AG08395 (cell line): ENCODE measurements at regions not wholly inside any gene's neighbourhood (a gene's known extent, or its start where the extent isn't known, plus 50 kb on each side); places are given as distances from the start of the nearest gene placed in this dataset.
A peak's percentile ranks its signal among the peaks of the same experiment; 100 is the strongest.

Experiments used
- DNase-seq: peaks from one replicate; pipeline ENCODE4 v3.0.0; 2012; ENCODE audit warnings: mixed read lengths, low spot score

GRCh38 chr10:59595593-59595992 is 114.1 kb downstream of the SLC16A9 start:
- no peak for DNase-seq

GRCh38 chr10:59593768-59594167 is 115.9 kb downstream of the SLC16A9 start:
- no peak for DNase-seq

- no peak for DNase-seq
These were observed 119.9 kb downstream of the SLC16A9 start for GRCh38 chr10:59589796-59590195.

- no peak for DNase-seq
These were observed 120.9 kb downstream of the SLC16A9 start for GRCh38 chr10:59588791-59589190.

GRCh38 chr10:59587756-59588140 is 121.9 kb downstream of the SLC16A9 start:
- DNase-seq = no peak

DNA sequence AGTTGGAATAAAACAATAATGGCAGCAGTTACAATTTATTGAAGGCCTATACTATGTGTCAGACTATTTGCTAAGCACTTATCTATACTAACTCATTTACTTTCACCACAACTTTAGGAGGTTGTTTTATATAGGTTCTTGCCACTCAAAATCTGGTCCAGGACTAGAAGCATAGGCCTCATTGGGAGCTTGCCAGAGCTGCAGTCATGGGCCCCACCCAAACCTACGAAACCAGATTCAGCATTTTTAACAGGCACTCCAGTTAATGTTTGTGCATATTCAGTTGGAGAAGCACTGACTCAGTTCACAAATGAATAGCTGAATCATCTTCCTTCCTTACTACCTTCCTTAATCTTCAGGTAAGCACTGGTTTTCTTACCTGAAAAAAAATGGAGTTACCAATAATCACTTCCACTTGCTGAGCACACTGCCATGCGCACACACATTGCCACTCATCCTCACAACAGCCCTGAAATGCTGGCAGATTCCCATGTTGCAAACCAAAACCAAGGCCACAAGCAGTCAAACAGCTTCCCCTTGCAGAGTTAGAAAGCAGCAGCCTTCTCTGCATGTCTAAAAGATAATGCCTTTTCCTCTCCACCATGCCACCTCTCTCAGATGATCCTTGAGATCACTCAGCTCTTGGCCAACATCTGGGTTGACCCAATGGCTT is 122.4 kb downstream of the SLC16A9 start:
- DNase-seq = no peak

DNA sequence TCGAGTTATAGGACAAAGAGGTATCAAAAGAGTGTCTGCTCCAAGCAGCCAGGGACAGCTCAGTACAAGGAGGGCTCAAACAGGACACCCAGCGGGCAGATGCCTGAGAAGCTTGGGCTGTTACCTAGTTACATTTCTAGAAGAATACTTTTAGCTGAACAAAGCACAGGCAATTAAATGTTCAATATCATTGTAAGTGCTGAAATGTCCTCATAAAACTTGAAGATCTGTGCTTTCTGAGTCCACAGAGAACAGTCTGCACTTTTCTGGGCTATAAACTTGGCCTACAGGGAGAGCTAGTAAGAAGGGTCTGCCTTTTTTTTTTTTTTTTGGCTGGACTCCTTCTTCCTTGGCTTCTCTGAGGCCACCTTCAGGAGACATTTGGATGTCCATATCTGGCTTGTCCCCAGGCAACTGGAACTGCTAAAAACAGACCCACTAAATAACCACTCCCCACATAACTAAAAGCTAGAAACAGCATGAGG is 123.2 kb downstream of the SLC16A9 start:
- DNase-seq = no peak

DNA sequence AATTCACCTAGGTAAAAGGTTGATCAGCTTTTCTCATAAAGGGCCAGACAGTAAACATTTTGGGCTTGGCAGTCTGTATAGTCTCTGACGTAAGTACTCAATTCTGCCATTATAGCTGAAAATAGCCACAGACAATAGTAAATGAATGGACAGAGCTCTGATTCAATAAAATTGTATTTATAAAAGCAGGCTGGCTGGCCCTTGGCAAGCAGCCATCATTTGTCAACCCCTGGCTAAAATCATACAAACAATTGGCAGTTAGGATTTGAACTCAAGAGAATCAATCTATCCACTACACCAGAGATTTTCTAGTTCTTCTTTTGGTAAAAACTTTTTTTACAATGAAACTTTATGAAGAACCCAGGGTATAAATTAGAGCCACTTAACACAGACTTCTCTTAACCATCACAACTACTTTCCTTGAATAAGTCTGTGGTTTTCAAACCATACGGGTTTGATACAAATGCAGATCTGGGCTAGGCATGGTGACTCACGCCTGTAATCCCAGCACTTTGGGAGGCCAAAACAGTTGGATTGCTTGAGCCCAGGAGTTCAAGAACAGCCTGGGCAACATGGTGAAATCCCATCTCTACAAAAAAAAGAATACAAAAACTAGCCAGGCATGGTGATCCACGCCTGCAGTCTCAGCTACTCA is 124.5 kb downstream of the SLC16A9 start:
- no peak for DNase-seq

GRCh38 chr10:59582780-59583179 is 126.9 kb downstream of the SLC16A9 start:
- no peak for DNase-seq

DNA sequence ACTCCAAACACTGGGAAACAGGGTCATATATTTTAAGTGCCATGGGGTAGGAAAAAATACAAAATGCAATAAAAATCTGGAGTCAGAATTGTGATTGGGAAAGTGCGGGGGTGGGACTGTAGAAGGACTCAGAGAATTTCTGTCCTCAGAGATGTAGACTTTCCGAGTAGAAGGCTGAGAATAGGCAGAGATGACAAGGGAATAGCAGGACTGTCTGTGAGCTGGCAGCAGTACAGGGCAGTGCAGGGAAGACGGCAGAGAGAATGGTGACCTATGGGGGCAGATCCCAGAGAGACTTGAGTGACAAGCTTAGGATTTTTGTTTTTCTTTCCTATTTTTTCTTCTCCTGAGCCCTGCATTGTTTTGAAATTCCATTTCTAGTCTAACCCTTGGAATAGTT is 127.6 kb downstream of the SLC16A9 start:
- DNase-seq = no peak

- DNase-seq = peak; percentile 66
These were observed 129.4 kb downstream of the SLC16A9 start for GRCh38 chr10:59580026-59580863.

DNA sequence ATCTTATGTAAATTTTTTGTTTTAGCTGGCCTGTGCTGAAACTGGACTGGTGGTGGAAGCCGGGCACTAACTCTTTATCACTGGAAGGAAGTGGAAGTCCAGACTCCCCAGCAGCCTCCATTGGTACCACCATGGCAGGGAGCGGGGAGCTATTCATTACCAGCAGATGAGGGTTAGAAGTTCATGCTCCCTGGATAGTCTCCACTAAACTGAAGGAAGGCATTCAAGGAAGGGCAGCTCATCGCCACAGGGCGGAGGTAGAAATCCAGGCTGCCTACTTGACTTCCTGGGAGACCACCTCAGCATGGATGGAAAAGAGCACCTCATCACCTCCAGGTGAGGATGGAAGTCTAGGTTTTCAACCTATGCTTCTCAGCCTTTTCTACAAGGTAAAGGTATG is 130.9 kb downstream of the SLC16A9 start:
- DNase-seq = no peak

- no peak for DNase-seq
These were observed 131.7 kb downstream of the SLC16A9 start for GRCh38 chr10:59577984-59578383.

DNA sequence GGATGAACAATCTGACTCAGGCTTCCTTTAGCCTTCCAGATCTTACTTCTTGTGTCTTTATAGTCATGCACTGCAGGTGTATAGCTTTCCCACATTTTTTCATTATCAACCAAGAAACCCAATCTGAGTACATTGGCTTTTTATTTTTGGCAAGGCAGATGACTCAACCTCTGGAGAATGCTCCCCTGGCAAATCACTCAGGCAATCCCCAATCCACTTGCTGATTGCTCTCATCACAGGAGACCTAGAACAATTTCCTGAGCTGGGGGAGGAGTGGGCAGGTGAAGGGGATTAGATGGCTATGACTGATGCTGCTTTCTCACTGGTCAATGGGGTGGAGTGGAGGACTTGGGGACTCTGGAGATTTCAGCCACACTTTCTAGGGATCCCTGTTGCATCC is 134.4 kb downstream of the SLC16A9 start:
- no peak for DNase-seq

DNA sequence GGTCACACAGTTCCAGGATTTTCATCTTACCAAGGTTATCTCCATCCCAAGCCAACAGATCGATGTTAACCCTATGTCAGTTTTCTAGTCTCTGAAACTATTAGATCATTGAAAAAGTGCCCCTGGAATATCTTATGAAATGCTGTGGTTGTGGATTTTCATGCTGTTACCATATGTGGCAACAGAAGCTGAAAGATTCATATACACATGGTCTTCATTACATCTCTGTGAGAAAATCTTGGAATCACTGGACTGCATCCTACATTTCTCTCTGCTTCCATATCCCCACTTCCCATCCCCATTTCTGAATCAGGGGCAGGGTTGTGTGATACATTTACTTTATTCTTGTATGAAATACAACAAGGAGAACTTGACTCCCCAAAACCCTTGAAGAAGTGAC is 146.1 kb downstream of the SLC16A9 start:
- peak; percentile 38 for DNase-seq

DNA sequence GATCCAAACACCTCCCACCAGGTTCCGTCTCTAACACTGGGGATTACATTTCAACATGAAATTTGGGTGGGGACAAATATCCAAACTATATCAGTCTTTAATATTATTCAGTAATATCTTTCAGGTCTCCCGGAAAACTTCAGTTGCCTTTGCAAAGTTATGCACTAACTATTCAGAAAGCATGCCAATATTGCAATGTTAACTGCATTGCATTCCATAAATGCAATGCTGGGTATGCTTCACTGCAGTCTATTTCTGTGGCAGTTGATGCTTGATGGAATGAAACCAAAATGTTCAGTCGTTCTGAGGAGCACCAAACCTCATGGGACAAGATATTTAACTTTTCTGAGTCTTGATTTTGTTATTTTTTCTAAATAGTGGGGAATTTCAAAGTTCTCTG is 147.5 kb downstream of the SLC16A9 start:
- DNase-seq = no peak

DNA sequence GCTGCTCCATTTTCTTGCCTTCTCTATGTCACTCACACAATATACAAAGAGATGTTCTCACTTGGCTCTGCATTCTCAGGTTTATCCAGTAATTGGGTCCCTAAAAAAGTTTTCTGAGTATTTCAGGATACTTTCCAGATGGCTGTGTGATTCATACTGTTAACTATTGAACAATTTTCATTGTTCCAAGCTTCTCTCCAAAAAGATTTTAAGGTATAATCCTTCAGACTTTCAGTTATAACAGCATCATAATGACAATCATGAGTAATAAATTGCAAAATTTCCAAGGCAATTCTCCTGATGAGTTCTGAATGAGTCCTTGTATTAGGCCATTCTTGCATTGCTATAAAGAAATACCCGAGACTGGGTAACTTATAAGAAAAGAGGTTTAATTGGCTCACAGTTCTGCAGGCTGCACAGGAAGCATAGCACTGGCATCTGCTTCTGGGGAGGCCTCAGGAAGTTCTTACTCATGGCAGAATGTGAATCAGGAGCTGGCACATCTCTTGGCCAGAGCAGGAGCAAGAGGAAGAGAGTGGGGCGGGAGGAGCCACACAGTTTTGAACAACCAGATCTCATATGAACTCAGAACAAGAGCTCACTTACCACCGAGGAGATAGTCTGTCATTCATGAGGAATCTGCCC is 148.1 kb downstream of the SLC16A9 start:
- DNase-seq = peak; percentile 38

GRCh38 chr10:59560990-59561389 is 148.7 kb downstream of the SLC16A9 start:
- DNase-seq = no peak

DNA sequence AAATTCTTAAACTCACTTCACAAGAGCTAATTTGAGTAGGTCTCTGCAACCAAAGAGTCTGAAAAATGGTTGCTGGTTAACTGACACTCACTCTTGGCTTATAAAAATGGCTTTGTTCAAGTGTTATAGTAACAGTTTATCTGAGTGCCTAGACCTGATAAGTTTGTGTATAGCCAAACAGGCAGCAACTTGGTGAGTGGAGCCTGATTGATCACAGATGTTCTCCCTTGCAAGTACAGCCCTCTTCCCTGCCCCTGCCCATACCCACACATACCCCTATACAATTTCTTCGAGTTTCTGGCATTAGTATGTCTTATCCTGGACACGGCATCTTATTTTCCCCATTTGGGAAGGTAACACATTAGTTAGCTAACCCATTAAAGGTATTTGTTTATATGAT is 149.5 kb downstream of the SLC16A9 start:
- DNase-seq = no peak

DNA sequence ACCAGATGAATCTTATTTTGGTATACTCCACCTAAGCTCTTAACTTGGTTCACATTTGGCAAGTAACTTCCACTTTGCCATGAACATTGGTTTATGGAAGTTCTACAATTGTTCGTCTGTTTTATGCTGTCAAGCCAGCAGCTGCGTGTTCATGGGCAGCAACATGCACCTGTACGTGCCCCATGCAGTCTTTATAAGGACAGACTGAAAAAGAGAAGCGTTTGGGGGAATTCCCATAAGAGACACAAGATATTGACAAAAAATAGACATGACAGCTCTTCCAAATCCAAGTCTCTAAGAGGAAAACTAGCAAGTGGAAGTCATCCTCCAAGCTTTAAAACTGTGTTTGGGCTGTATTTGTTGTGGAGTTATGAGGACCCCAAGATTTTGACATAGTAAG is 151.6 kb downstream of the SLC16A9 start:
- no peak for DNase-seq

GRCh38 chr10:59557642-59558041 is 152.0 kb downstream of the SLC16A9 start:
- DNase-seq = no peak

- no peak for DNase-seq
These were observed 152.6 kb downstream of the SLC16A9 start for GRCh38 chr10:59557052-59557451.
